Epithelial cell of esophagus (primary cell): ENCODE measurements at regions not wholly inside any gene's neighbourhood (a gene's known extent, or its start where the extent isn't known, plus 50 kb on each side); places are given as distances from the start of the nearest gene placed in this dataset.

Source experiments
- DNase-seq: peaks from one replicate; pipeline ENCODE4 v3.0.0; 2010; ENCODE audit warnings: low read depth
- H3K4me3 ChIP-seq: 2 replicates; pipeline ENCODE4 v1.5.1; 2011; ENCODE audit warnings: mild to moderate bottlenecking, low read length, control low read depth
- CTCF ChIP-seq: IDR thresholded peaks from 2 replicates; pipeline ENCODE4 v1.5.1; 2011; ENCODE audit warnings: low read depth, mild to moderate bottlenecking, low read length, control low read depth, inconsistent platforms; ENCODE audit not compliant: insufficient read depth; ENCODE audit errors: missing control alignments

- no peak for TF ChIP-seq CTCF
- no peak for DNase-seq
- H3K4me3 ChIP-seq: no peak overlapping the region
Measured at GRCh38 chr1:36711480-36711879, 228.8 kb upstream of the CSF3R start.

GRCh38 chr1:36710951-36711350, 228.2 kb upstream of the CSF3R start:
- DNase-seq: no peak
- no peak for TF ChIP-seq CTCF
- H3K4me3 ChIP-seq: no peak overlapping the region

GRCh38 chr1:36709869-36710481, 227.3 kb upstream of the CSF3R start:
- H3K4me3 ChIP-seq: no peak overlapping the region
- DNase-seq: no peak
- no peak for TF ChIP-seq CTCF

GRCh38 chr1:36708587-36708986, 225.9 kb upstream of the CSF3R start:
- no peak for DNase-seq

GRCh38 chr1:36707221-36707620, 224.5 kb upstream of the CSF3R start:
- no peak for TF ChIP-seq CTCF
- no peak for DNase-seq
- H3K4me3 ChIP-seq: no peak overlapping the region

More at GRCh38 chr1:36708587-36708986, 225.9 kb upstream of the CSF3R start:
- TF ChIP-seq CTCF: no peak
- no peak overlapping the region for H3K4me3 ChIP-seq

- no peak for DNase-seq
- TF ChIP-seq CTCF: no peak
- H3K4me3 ChIP-seq: no peak overlapping the region
Measured at GRCh38 chr1:36706416-36706815, 223.7 kb upstream of the CSF3R start.

- TF ChIP-seq CTCF: no peak
- H3K4me3 ChIP-seq: no peak overlapping the region
- no peak for DNase-seq
Measured at GRCh38 chr1:36705629-36706028, 222.9 kb upstream of the CSF3R start.
